ENCODE measurements at regions not wholly inside any gene's neighbourhood (a gene's known extent, or its start where the extent isn't known, plus 50 kb on each side); places are given as distances from the start of the nearest gene placed in this dataset.

DNA sequence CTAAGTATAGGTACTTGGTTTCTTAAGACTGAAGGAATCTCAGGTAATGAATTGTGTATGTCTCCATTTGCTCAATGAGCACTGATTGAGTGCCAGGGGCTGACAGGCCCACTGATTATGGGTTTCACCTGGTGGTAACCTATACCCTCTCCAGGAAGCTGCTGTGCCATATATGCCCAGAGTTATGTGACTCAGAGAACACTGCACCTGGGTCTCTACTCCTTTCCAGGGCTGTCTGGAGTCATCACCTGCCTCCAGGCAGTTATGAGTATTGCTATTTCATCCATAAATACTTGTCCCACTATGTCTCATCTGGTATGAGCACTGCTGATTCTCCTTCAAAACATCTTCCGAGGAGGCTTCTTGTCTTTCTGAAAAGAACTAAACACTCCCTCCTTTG lies 692.9 kb downstream of the BCL11B start:
- TF ChIP-seq, protein P1, sequence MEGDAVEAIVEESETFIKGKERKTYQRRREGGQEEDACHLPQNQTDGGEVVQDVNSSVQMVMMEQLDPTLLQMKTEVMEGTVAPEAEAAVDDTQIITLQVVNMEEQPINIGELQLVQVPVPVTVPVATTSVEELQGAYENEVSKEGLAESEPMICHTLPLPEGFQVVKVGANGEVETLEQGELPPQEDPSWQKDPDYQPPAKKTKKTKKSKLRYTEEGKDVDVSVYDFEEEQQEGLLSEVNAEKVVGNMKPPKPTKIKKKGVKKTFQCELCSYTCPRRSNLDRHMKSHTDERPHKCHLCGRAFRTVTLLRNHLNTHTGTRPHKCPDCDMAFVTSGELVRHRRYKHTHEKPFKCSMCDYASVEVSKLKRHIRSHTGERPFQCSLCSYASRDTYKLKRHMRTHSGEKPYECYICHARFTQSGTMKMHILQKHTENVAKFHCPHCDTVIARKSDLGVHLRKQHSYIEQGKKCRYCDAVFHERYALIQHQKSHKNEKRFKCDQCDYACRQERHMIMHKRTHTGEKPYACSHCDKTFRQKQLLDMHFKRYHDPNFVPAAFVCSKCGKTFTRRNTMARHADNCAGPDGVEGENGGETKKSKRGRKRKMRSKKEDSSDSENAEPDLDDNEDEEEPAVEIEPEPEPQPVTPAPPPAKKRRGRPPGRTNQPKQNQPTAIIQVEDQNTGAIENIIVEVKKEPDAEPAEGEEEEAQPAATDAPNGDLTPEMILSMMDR (IDR thresholded peaks at IDR 0.05; ENCODE audit: poor library complexity) = no peak
- TF ChIP-seq EZH2phosphoT487 (IDR thresholded peaks at IDR 0.05; ENCODE audit: low read depth, severe bottlenecking, unreplicated experiment) = no peak
